ENCODE measurements at regions not wholly inside any gene's neighbourhood (a gene's known extent, or its start where the extent isn't known, plus 50 kb on each side); places are given as distances from the start of the nearest gene placed in this dataset.
"Not testable (repeated sequence)": the region's sequence is repeated elsewhere in the genome, so short reads cannot be mapped to it uniquely, and the experiment has no call there.

DNA sequence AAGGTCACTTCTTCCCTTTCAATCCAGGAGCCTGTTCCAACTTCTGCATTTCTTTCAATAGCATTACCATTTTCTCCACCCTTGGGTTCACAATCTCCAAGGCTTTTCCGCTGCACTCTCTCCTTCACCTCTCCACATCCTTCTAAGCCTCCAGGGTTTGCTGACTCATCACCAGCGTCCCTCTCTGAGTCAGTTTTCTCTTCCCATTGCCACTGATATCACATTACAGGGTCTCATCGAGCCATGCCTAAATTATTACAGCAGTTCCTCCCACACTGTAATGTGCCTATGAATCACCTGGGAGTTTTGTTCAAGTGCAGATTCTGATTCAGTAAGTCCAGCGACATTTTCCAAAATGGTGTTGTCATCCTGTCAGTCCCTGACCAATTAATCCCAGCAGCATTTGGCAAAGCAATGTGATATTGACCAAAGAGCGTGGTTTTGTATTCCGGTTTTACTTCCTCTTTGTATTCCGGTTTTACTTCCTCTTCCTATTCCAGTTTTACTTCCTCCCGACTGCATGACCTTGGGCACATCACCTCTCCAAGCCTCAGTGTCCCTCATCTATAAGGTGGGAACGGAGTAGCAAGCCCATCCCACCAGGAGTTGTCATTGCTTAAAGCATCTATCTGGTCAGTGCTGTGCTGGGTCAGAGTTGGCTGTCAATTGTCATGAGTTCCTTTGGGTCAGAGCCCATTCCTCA, 208.3 kb upstream of the NBPF12 start:
- not testable (repeated sequence) for H3K27me3 ChIP-seq (ENCODE audit: control insufficient read depth in 1 of 2, insufficient read depth in 2 of 2, low read length in 2 of 2); H3K9ac ChIP-seq (ENCODE audit: low read depth in 1 of 2, low read length in 2 of 2); H3K27ac ChIP-seq (ENCODE audit: low read depth, low read length); H3K4me1 ChIP-seq (ENCODE audit: control insufficient read depth in 1 of 2, insufficient read depth in 2 of 2, low read length in 2 of 2); H3K36me3 ChIP-seq (ENCODE audit: control insufficient read depth in 1 of 2, insufficient read depth in 2 of 2, low read length in 2 of 2); H3K4me3 ChIP-seq (ENCODE audit: low read depth in 1 of 2, low read length in 2 of 2); H3K9me3 ChIP-seq (ENCODE audit: control insufficient read depth in 1 of 2, low read length in 2 of 2)

DNA sequence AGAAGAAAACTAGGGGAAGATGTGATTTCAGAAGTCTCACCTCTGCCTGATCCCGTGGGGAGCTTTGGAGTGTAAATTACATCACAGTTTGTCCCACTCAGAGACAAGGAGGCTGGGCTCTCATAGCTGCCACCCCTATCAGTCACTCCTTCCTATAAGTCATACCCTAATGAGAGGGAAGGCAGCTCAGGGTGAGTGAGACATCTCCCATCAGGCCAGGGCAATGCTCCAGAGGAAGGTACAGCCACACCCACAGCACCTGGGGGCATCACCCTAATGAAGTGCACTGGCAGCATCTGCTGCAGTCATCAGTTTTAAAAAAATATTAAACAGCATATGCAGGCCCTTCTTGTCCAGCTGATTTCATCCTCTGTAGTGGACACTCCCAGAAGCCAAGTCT, 223.1 kb upstream of the NBPF12 start:
- H3K4me1 ChIP-seq (ENCODE audit: control insufficient read depth in 1 of 2, insufficient read depth in 2 of 2, low read length in 2 of 2) = not testable (repeated sequence)

DNA sequence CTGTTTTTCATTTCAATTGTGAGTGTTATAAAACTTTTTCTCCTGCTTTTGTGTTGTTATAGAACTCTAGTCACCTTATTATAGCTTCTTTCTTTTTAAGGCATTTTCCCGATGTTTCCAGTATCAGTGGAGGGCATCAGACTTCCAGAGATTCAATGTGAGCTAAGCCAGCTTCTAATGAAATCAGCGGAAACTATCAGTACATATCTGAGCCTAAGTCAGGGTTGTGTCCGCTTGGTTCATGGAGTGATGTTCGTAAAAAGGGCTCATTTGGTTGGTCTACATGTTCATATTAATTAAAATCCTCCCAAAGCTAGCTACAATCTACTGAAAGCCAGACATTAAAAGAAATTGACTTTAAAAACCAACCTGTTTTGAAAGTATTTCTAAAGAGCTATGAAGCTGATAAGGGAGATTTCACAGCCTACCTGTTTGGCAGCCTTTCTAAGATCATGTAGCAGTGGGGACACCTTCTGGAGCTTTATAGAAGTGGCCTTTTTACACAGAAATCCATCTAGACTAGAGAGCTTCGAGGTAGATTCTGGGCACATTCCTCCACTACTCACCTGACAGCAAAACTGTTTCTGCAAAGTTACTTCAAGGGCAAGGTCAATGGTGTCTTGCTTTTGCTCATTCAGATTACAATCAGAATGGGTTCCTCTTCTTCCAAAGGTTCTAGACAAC, 227.1 kb upstream of the NBPF12 start:
- H3K4me1 ChIP-seq (ENCODE audit: control insufficient read depth in 1 of 2, insufficient read depth in 2 of 2, low read length in 2 of 2); H3K27ac ChIP-seq (ENCODE audit: low read depth, low read length); H3K4me3 ChIP-seq (ENCODE audit: low read depth in 1 of 2, low read length in 2 of 2); H3K27me3 ChIP-seq (ENCODE audit: control insufficient read depth in 1 of 2, insufficient read depth in 2 of 2, low read length in 2 of 2); H3K36me3 ChIP-seq (ENCODE audit: control insufficient read depth in 1 of 2, insufficient read depth in 2 of 2, low read length in 2 of 2); H3K9ac ChIP-seq (ENCODE audit: low read depth in 1 of 2, low read length in 2 of 2); H3K9me3 ChIP-seq (ENCODE audit: control insufficient read depth in 1 of 2, low read length in 2 of 2): not testable (repeated sequence)

More for the DNA sequence above, 223.1 kb upstream of the NBPF12 start:
- H3K9ac ChIP-seq (ENCODE audit: low read depth in 1 of 2, low read length in 2 of 2); H3K27ac ChIP-seq (ENCODE audit: low read depth, low read length); H3K4me3 ChIP-seq (ENCODE audit: low read depth in 1 of 2, low read length in 2 of 2); H3K27me3 ChIP-seq (ENCODE audit: control insufficient read depth in 1 of 2, insufficient read depth in 2 of 2, low read length in 2 of 2); H3K36me3 ChIP-seq (ENCODE audit: control insufficient read depth in 1 of 2, insufficient read depth in 2 of 2, low read length in 2 of 2); H3K9me3 ChIP-seq (ENCODE audit: control insufficient read depth in 1 of 2, low read length in 2 of 2): not testable (repeated sequence)

DNA sequence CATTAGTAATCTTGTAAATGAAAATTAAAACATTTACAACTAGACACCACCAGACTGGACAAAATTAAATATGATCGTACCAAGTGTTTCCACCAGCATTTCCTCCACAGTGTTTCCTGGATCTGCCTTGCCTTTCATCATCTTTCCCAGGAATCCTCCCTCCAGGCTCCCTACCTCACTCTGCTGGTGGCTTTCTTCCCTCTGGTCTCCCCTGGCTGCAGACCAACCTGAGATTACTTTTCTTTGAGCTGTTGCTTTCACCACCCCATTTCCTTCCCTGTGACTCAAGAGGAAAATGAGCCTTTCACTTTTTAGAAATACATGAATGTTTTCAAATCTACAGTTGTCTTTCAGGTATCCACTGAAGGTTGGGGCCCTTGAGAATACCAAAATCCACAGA, 228.8 kb upstream of the NBPF12 start:
- not testable (repeated sequence) for H3K9ac ChIP-seq (ENCODE audit: low read depth in 1 of 2, low read length in 2 of 2); H3K9me3 ChIP-seq (ENCODE audit: control insufficient read depth in 1 of 2, low read length in 2 of 2); H3K27ac ChIP-seq (ENCODE audit: low read depth, low read length); H3K4me3 ChIP-seq (ENCODE audit: low read depth in 1 of 2, low read length in 2 of 2); H3K4me1 ChIP-seq (ENCODE audit: control insufficient read depth in 1 of 2, insufficient read depth in 2 of 2, low read length in 2 of 2); H3K27me3 ChIP-seq (ENCODE audit: control insufficient read depth in 1 of 2, insufficient read depth in 2 of 2, low read length in 2 of 2); H3K36me3 ChIP-seq (ENCODE audit: control insufficient read depth in 1 of 2, insufficient read depth in 2 of 2, low read length in 2 of 2)

DNA sequence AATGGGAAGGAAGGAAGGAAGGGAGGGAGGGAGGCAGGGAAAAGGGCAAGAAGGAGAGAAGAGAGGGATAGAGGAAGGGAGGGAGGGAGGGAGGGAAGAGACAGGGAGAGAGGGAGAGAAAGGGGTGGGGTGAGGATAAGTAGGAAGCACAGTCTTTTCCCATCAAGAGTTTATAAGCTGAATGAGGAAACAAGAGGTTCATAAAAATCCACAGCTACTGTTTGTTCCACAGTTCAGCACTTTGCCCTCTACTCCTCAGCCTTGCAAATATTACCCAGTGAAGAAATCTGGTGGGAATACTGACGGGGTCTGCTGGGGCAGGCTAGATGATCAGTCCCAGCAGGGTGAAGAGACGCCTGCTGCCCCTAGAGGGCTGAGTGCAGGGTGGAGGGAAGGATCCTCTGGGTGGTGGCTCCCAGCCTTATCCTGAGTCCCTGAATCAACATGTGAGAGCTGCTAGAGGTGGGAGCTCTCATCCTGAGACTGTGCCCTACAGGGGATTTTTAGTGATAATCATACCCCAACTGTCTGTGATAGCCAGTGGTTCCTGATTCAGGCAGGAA, 233.9 kb upstream of the NBPF12 start:
- not testable (repeated sequence) for H3K4me1 ChIP-seq (ENCODE audit: control insufficient read depth in 1 of 2, insufficient read depth in 2 of 2, low read length in 2 of 2); H3K4me3 ChIP-seq (ENCODE audit: low read depth in 1 of 2, low read length in 2 of 2); H3K9me3 ChIP-seq (ENCODE audit: control insufficient read depth in 1 of 2, low read length in 2 of 2); H3K9ac ChIP-seq (ENCODE audit: low read depth in 1 of 2, low read length in 2 of 2); H3K36me3 ChIP-seq (ENCODE audit: control insufficient read depth in 1 of 2, insufficient read depth in 2 of 2, low read length in 2 of 2); H3K27ac ChIP-seq (ENCODE audit: low read depth, low read length); H3K27me3 ChIP-seq (ENCODE audit: control insufficient read depth in 1 of 2, insufficient read depth in 2 of 2, low read length in 2 of 2)

DNA sequence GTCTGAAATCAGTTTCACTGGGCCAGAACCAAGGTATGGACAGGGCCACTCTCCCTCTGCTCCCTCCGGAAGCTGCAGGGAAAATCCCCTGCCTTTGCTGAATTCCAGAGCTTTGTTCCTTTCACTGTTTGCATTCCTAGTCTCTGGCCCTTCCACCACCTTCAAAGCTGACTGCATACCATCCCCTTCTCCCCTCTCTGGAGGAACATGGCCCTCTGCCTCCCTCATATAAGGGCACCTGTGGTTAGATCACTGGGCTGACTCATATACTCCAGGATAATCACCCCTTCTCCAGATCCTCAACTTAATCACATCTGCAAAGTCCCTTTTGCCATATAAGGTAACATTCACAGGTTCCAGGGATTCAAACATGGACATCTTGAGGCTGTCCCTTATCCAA, 236.8 kb upstream of the NBPF12 start:
- H3K4me1 ChIP-seq (ENCODE audit: control insufficient read depth in 1 of 2, insufficient read depth in 2 of 2, low read length in 2 of 2); H3K27me3 ChIP-seq (ENCODE audit: control insufficient read depth in 1 of 2, insufficient read depth in 2 of 2, low read length in 2 of 2); H3K36me3 ChIP-seq (ENCODE audit: control insufficient read depth in 1 of 2, insufficient read depth in 2 of 2, low read length in 2 of 2); H3K27ac ChIP-seq (ENCODE audit: low read depth, low read length); H3K9me3 ChIP-seq (ENCODE audit: control insufficient read depth in 1 of 2, low read length in 2 of 2); H3K4me3 ChIP-seq (ENCODE audit: low read depth in 1 of 2, low read length in 2 of 2); H3K9ac ChIP-seq (ENCODE audit: low read depth in 1 of 2, low read length in 2 of 2): not testable (repeated sequence)

DNA sequence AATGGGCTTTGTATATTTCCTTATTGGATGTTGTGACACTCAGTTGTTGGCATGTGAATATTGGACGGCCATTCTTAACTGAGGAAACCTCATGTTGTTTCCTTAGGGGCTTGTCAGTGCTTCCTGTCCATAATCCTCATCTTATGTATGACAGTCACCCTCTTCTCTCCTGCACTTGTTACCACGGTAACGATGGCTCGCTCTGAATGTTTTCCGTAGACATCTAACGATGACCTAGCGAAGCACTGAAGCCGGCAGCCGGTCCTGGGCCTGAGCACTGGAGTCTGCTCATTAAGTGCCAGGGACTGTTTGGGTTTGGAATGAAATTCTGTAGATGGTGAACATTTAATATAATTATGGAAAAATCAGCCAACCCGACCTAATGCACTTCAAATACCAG, 242.7 kb upstream of the NBPF12 start:
- H3K9me3 ChIP-seq (ENCODE audit: control insufficient read depth in 1 of 2, low read length in 2 of 2); H3K36me3 ChIP-seq (ENCODE audit: control insufficient read depth in 1 of 2, insufficient read depth in 2 of 2, low read length in 2 of 2); H3K27me3 ChIP-seq (ENCODE audit: control insufficient read depth in 1 of 2, insufficient read depth in 2 of 2, low read length in 2 of 2); H3K4me3 ChIP-seq (ENCODE audit: low read depth in 1 of 2, low read length in 2 of 2); H3K4me1 ChIP-seq (ENCODE audit: control insufficient read depth in 1 of 2, insufficient read depth in 2 of 2, low read length in 2 of 2); H3K27ac ChIP-seq (ENCODE audit: low read depth, low read length); H3K9ac ChIP-seq (ENCODE audit: low read depth in 1 of 2, low read length in 2 of 2): not testable (repeated sequence)

DNA sequence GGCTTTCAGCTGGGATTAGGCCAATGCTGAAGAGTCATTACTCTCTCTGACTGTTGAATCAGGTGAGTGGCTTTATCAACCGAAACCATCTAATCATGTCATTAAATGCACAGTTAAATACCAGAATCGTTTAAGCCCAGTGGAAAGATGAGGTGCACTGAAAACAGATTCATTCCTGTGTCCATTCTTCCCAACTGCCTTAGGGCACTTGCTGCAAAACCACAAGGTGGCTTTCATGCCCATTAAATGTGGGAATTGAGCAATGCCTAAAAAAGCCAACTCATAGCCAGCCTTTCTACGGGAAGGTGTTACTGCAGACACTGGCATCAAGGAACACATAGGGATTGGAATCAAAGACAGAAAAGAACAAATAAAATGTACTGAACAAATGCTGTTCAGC, 246.3 kb upstream of the NBPF12 start:
- H3K4me1 ChIP-seq (ENCODE audit: control insufficient read depth in 1 of 2, insufficient read depth in 2 of 2, low read length in 2 of 2); H3K9me3 ChIP-seq (ENCODE audit: control insufficient read depth in 1 of 2, low read length in 2 of 2); H3K9ac ChIP-seq (ENCODE audit: low read depth in 1 of 2, low read length in 2 of 2); H3K36me3 ChIP-seq (ENCODE audit: control insufficient read depth in 1 of 2, insufficient read depth in 2 of 2, low read length in 2 of 2); H3K4me3 ChIP-seq (ENCODE audit: low read depth in 1 of 2, low read length in 2 of 2); H3K27me3 ChIP-seq (ENCODE audit: control insufficient read depth in 1 of 2, insufficient read depth in 2 of 2, low read length in 2 of 2); H3K27ac ChIP-seq (ENCODE audit: low read depth, low read length): not testable (repeated sequence)

DNA sequence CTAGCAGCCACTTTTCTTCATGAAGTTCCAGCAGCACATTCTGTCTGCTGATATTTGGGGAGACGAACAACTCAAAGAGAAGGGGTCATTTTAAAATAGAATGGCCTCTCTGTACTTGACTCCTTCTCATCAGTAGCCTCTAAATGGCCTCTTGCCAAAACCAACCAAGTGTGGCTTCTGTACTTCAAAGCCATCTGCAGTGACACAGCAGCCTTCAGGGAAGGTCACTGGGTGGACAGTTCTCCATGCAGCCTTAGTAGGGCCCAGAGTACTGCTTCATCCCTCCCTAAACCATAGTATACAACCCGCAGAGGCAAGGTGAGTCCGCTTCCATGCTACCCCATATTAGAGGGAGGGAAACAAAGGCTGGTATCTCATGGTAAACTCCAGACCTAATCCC, 249.2 kb upstream of the NBPF12 start:
- not testable (repeated sequence) for H3K36me3 ChIP-seq (ENCODE audit: control insufficient read depth in 1 of 2, insufficient read depth in 2 of 2, low read length in 2 of 2); H3K27me3 ChIP-seq (ENCODE audit: control insufficient read depth in 1 of 2, insufficient read depth in 2 of 2, low read length in 2 of 2); H3K4me1 ChIP-seq (ENCODE audit: control insufficient read depth in 1 of 2, insufficient read depth in 2 of 2, low read length in 2 of 2); H3K27ac ChIP-seq (ENCODE audit: low read depth, low read length); H3K9ac ChIP-seq (ENCODE audit: low read depth in 1 of 2, low read length in 2 of 2); H3K4me3 ChIP-seq (ENCODE audit: low read depth in 1 of 2, low read length in 2 of 2); H3K9me3 ChIP-seq (ENCODE audit: control insufficient read depth in 1 of 2, low read length in 2 of 2)

DNA sequence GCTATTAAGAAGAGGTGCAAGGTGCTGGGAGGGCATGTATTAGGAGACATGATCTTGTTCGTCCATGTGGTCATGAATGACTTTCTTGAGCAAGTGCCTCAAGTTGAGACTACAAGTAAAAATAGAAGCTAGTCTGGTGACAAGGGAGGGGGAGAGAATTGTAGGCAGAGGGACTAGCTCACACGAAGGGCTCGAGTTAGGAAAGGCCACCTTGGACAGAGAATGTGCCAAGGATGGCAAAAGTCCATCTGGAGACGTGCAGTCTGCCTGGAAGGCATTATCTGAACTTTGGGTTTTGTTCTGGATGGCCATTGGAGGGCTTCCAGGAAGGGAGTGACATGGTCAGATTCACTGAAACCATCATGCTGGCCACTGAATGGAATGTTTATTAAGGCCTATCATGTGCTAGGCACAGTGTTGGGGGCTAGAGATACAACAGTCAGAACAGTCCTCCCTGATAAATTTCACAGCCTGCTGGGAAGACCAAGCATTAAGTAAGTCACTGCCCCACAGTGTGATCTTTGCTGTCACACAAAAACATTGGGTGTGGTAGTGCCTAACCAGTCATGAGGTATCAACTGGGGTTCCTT, 251.3 kb upstream of the NBPF12 start:
- H3K4me3 ChIP-seq (ENCODE audit: low read depth in 1 of 2, low read length in 2 of 2); H3K27me3 ChIP-seq (ENCODE audit: control insufficient read depth in 1 of 2, insufficient read depth in 2 of 2, low read length in 2 of 2); H3K9me3 ChIP-seq (ENCODE audit: control insufficient read depth in 1 of 2, low read length in 2 of 2); H3K27ac ChIP-seq (ENCODE audit: low read depth, low read length); H3K9ac ChIP-seq (ENCODE audit: low read depth in 1 of 2, low read length in 2 of 2); H3K4me1 ChIP-seq (ENCODE audit: control insufficient read depth in 1 of 2, insufficient read depth in 2 of 2, low read length in 2 of 2); H3K36me3 ChIP-seq (ENCODE audit: control insufficient read depth in 1 of 2, insufficient read depth in 2 of 2, low read length in 2 of 2): not testable (repeated sequence)
